HepG2 (cell line): ENCODE measurements at regions not wholly inside any gene's neighbourhood (a gene's known extent, or its start where the extent isn't known, plus 50 kb on each side); places are given as distances from the start of the nearest gene placed in this dataset.

Experiments
- ATAC-seq: fragments of 200-7000 bp; cut with Tn5 transposase; 3 replicates; pipeline ENCODE4 v1.9.1; 2020; ENCODE audit warnings: mild to moderate bottlenecking, moderate library complexity
- BruUV-seq: library from RNA; stranded (reverse); fragments of 400-500 nt; replicated peaks from 2 replicates; lab custom pipeline; 2021; lab: Mats Ljungman, UMichigan
- CTCF ChIA-PET: fragments of 300-600 bp; formaldehyde crosslinking; extraction: SDS; loops from one replicate; lab custom pipeline; 2021; ENCODE audit warnings: low total read pairs, inconsistent platforms, low intra/inter-chr PET ratio; lab: Yijun Ruan, JAX
- POLR2A ChIA-PET: fragments of 350-600 bp; sonication (Branson Sonifier 250); formaldehyde crosslinking; loops from one replicate; lab custom pipeline; 2020; ENCODE audit warnings: antibody characterized with exemption, inconsistent platforms; lab: Yijun Ruan, JAX
- DNase-seq: peaks from one replicate; pipeline ENCODE4 v3.0.0-alpha.2; 2015; ENCODE audit warnings: low spot score
- FAIRE-seq: peaks from 3 replicates; lab custom pipeline; 2011; peaks lifted over from hg19 to GRCh38; lab: Jason Lieb, UNC
- H2AFZ ChIP-seq: one replicate; pipeline ENCODE4 v1.6.1; 2011; ENCODE audit warnings: low read length, inconsistent platforms
- H3K27ac ChIP-seq: fragments of 300-600 bp; 3 replicates; pipeline ENCODE4 v1.8.0; 2011; ENCODE audit warnings: mixed run types, mild to moderate bottlenecking, mixed read lengths, low read length, inconsistent platforms; ENCODE audit not compliant: insufficient read depth; ENCODE audit errors: extremely low read length
- H3K27me3 ChIP-seq, 2 experiments: fragments of 200-600 bp in 1 of 2; 2 replicates in 1 of 2; 3 replicates in 1 of 2; pipeline versions ENCODE4 v1.6.0 to v1.8.0; 2011; ENCODE audit warnings: low read length in 2 of 2, mild to moderate bottlenecking in 2 of 2, moderate library complexity in 2 of 2, inconsistent platforms in 1 of 2; ENCODE audit not compliant: insufficient read depth in 2 of 2, control insufficient read depth in 1 of 2
- H3K36me3 ChIP-seq, 2 experiments: fragments of 200-600 bp in 1 of 2; replicated peaks in 1 of 2; 2 replicates in 1 of 2; 3 replicates in 1 of 2; pipeline versions ENCODE4 v1.5.1 to v1.8.0; 2011; ENCODE audit warnings: low read length in 2 of 2, inconsistent platforms in 1 of 2; ENCODE audit not compliant: insufficient read depth in 2 of 2, control insufficient read depth in 1 of 2
- H3K4me1 ChIP-seq: 2 replicates; pipeline ENCODE4 v1.5.1; 2012; ENCODE audit warnings: low read length, inconsistent platforms; ENCODE audit not compliant: insufficient read depth
- H3K4me2 ChIP-seq: 2 replicates; pipeline ENCODE4 v1.6.0; 2011; ENCODE audit warnings: low read depth, low read length, inconsistent platforms
- H3K4me3 ChIP-seq, 3 experiments: fragments of 200-600 bp in 1 of 3; sonication (generic), shearing (Covaris generic) in 1 of 3; replicated peaks in 1 of 3; 2 replicates each; pipeline ENCODE4 v1.5.1; 2011 to 2016; ENCODE audit warnings: low read length in 3 of 3, inconsistent platforms in 2 of 3, low read depth in 2 of 3, mild to moderate bottlenecking in 2 of 3, control low read depth in 1 of 3, mixed read lengths in 1 of 3; ENCODE audit not compliant: insufficient read depth in 1 of 3
- H3K79me2 ChIP-seq: one replicate; pipeline ENCODE4 v1.6.1; 2011; ENCODE audit warnings: low read length, inconsistent platforms; ENCODE audit not compliant: insufficient read depth
- H3K9ac ChIP-seq: 2 replicates; pipeline ENCODE4 v1.6.0; 2011; ENCODE audit warnings: mild to moderate bottlenecking, low read depth, low read length, inconsistent platforms; ENCODE audit not compliant: insufficient read depth
- H3K9me3 ChIP-seq: 2 replicates; pipeline ENCODE4 v1.5.1; 2012; ENCODE audit warnings: mild to moderate bottlenecking, low read length
- H4K20me1 ChIP-seq: 2 replicates; pipeline ENCODE4 v1.6.0; 2011; ENCODE audit warnings: inconsistent platforms, mild to moderate bottlenecking, low read length, moderate library complexity; ENCODE audit not compliant: insufficient read depth
- ATF6 ChIP-seq: sonication (generic); formaldehyde crosslinking; conservative IDR thresholded peaks from 2 replicates; pipeline ENCODE4 v1.4.0; 2020; ENCODE audit warnings: missing genetic modification reagents
- CENPX ChIP-seq: sonication (generic); formaldehyde crosslinking; IDR thresholded peaks from 2 replicates; pipeline ENCODE4 v1.9.0; 2021; ENCODE audit warnings: mild to moderate bottlenecking, missing genetic modification reagents, moderate library complexity
- CREBL2 ChIP-seq: sonication (generic); formaldehyde crosslinking; IDR thresholded peaks from 2 replicates; pipeline ENCODE4 v1.8.1; 2023; ENCODE audit warnings: missing genetic modification reagents, mild to moderate bottlenecking, borderline replicate concordance
- HNRNPK ChIP-seq: fragments of 200-400 bp; formaldehyde crosslinking; IDR thresholded peaks from 2 replicates; pipeline ENCODE4 v1.6.1; 2018; ENCODE audit warnings: low read length, low read depth, moderate library complexity, mild to moderate bottlenecking; ENCODE audit not compliant: poor library complexity, severe bottlenecking
- MEIS1 ChIP-seq: sonication (generic); formaldehyde crosslinking; IDR thresholded peaks from 2 replicates; pipeline ENCODE4 v1.9.0; 2021; ENCODE audit warnings: mild to moderate bottlenecking, missing genetic modification reagents, moderate library complexity, borderline replicate concordance
- MTA3 ChIP-seq: sonication (generic); formaldehyde crosslinking; IDR thresholded peaks from 2 replicates; pipeline ENCODE4 v1.4.0; 2020; ENCODE audit warnings: missing genetic modification reagents
- NR3C1 ChIP-seq: sonication (generic); formaldehyde crosslinking; IDR thresholded peaks from 2 replicates; pipeline ENCODE4 v1.4.0; 2020; ENCODE audit warnings: missing genetic modification reagents
- PAF1 ChIP-seq: IDR thresholded peaks from 2 replicates; pipeline ENCODE4 v1.6.1; 2016; ENCODE audit warnings: missing genetic modification reagents, missing compliant biosample characterization
- PAWR ChIP-seq: sonication (generic); formaldehyde crosslinking; IDR thresholded peaks from 2 replicates; pipeline ENCODE4 v1.4.0; 2020; ENCODE audit warnings: missing genetic modification reagents, mild to moderate bottlenecking, borderline replicate concordance
- PCBP1 ChIP-seq: fragments of 200-400 bp; formaldehyde crosslinking; IDR thresholded peaks from 2 replicates; pipeline ENCODE4 v1.6.1; 2017; ENCODE audit warnings: mild to moderate bottlenecking, low read depth, low read length, borderline replicate concordance
- PITX1 ChIP-seq: sonication (generic); formaldehyde crosslinking; IDR thresholded peaks from 2 replicates; pipeline ENCODE4 v1.5.1; 2020; ENCODE audit warnings: mild to moderate bottlenecking, missing genetic modification reagents
- PPARG ChIP-seq: conservative IDR thresholded peaks from 2 replicates; pipeline ENCODE4 v1.6.1; 2016; ENCODE audit warnings: missing biosample characterization, missing genetic modification reagents
- RELA ChIP-seq: sonication (generic); formaldehyde crosslinking; IDR thresholded peaks from 2 replicates; pipeline ENCODE4 v1.4.0; 2020; ENCODE audit warnings: missing genetic modification reagents
- STAT5B ChIP-seq: sonication (generic); formaldehyde crosslinking; IDR thresholded peaks from 2 replicates; pipeline ENCODE4 v1.4.0; 2020; ENCODE audit warnings: missing genetic modification reagents
- TBX3 ChIP-seq: fragments of 450-650 bp; IDR thresholded peaks from 2 replicates; pipeline ENCODE4 v1.6.1; 2017; ENCODE audit warnings: antibody characterized with exemption, mild to moderate bottlenecking, inconsistent platforms, borderline replicate concordance
- ZBTB7B ChIP-seq: sonication (generic); formaldehyde crosslinking; IDR thresholded peaks from 2 replicates; pipeline ENCODE4 v1.4.0; 2020; ENCODE audit warnings: missing genetic modification reagents
- ZFP41 ChIP-seq: sonication (generic); formaldehyde crosslinking; IDR thresholded peaks from 2 replicates; pipeline ENCODE4 v1.4.0; 2020; ENCODE audit warnings: mild to moderate bottlenecking, missing genetic modification reagents, borderline replicate concordance
- ZNF180 ChIP-seq: sonication (generic); formaldehyde crosslinking; IDR thresholded peaks from 2 replicates; pipeline ENCODE4 v1.4.0; 2020; ENCODE audit warnings: low read depth, missing genetic modification reagents, borderline replicate concordance
- ZNF24 ChIP-seq: fragments of 450-650 bp; IDR thresholded peaks from 2 replicates; pipeline ENCODE4 v1.6.1; 2017; ENCODE audit warnings: antibody characterized with exemption, mild to moderate bottlenecking
- ZNF343 ChIP-seq: sonication (generic); formaldehyde crosslinking; IDR thresholded peaks from 2 replicates; pipeline ENCODE4 v1.4.0; 2020; ENCODE audit warnings: mild to moderate bottlenecking, missing genetic modification reagents
- ZNF441 ChIP-seq: sonication (generic); formaldehyde crosslinking; IDR thresholded peaks from 2 replicates; pipeline ENCODE4 v1.7.0; 2021; ENCODE audit warnings: missing genetic modification reagents, borderline replicate concordance
- ZNF83 ChIP-seq: sonication (generic); formaldehyde crosslinking; IDR thresholded peaks from 2 replicates; pipeline ENCODE4 v1.4.0; 2020; ENCODE audit warnings: missing genetic modification reagents, mild to moderate bottlenecking, borderline replicate concordance
- WGBS: methylation state at CpG from one replicate; pipeline ENCODE4 v1.1.6; 2017; ENCODE audit warnings: low lambda C conversion rate; 5-methylcytosine and 5-hydroxymethylcytosine counted together
- in situ Hi-C: cut with HindIII; loops from 2 replicates; pipeline ENCODE4 v1.10.0; 2017; ENCODE audit warnings: low pct_unique_long_range_greater_than_20kb; ENCODE audit not compliant: extremely low pct_ligation_motif_present
- intact Hi-C: fragments of 100-400 bp; cut with micrococcal nuclease; formaldehyde crosslinking; loops from one replicate; pipeline ENCODE4 v1.10.0; 2022; ENCODE audit not compliant: unreplicated experiment
- TF ChIP-seq, protein P1 (sequence below): sonication (generic); formaldehyde crosslinking; IDR thresholded peaks from 2 replicates; pipeline ENCODE4 v1.4.0; 2020; ENCODE audit warnings: missing genetic modification reagents

GRCh38 chr3:145182196-145182911, 978.6 kb downstream of the PLOD2 start (continued):
- no peak for TF ChIP-seq ATF6 (CRISPR knock-in tag)
- TF ChIP-seq MEIS1 (CRISPR knock-in tag), result no peak
- TF ChIP-seq PAWR (CRISPR knock-in tag), result no peak
- TF ChIP-seq NR3C1 (CRISPR knock-in tag), result no peak
- no peak for TF ChIP-seq HNRNPK
- TF ChIP-seq ZFP41 (CRISPR knock-in tag), result no peak
- TF ChIP-seq ZNF441 (CRISPR knock-in tag), result no peak

GRCh38 chr3:145183261-145183660, 977.7 kb downstream of the PLOD2 start:
- no peak for FAIRE-seq
- CTCF ChIA-PET, result no interaction called here
- Histone ChIP-seq H3K79me2 (no peaks in the 10 kb centered on the region), H3K4me3 (no peak overlapping the region), H3K36me3 (no peaks in the 10 kb centered on the region), H3K9me3 (no peaks in the 10 kb centered on the region), H4K20me1 (no peaks in the 10 kb centered on the region), H3K9ac (no peak overlapping the region), H3K27me3 (no peaks in the 10 kb centered on the region), H3K27ac (no peak overlapping the region), H2AFZ (no peak overlapping the region), H3K4me2 (no peak overlapping the region), H3K4me1 (no peaks in the 10 kb centered on the region)
- BruUV-seq, result no TSS peak
- POLR2A ChIA-PET, result no interaction called here
- intact Hi-C loops, result no loop called here
- no peak for DNase-seq
- 1% methylated on average over 3 of the region's 3 CpGs for WGBS
- ATAC-seq, result no peak
- in situ Hi-C loops, result no loop called here
- no peak for TF ChIP-seq PCBP1
- no peak for TF ChIP-seq ZNF343 (CRISPR knock-in tag)
- TF ChIP-seq RELA, result no peak
- no peak for TF ChIP-seq PITX1 (CRISPR knock-in tag)
- TF ChIP-seq PAF1, result no peak
- no peak for TF ChIP-seq ZNF83 (CRISPR knock-in tag)
- no peak for TF ChIP-seq STAT5B
- TF ChIP-seq TBX3, result no peak
- TF ChIP-seq PPARG, result no peak
- TF ChIP-seq, protein P1, sequence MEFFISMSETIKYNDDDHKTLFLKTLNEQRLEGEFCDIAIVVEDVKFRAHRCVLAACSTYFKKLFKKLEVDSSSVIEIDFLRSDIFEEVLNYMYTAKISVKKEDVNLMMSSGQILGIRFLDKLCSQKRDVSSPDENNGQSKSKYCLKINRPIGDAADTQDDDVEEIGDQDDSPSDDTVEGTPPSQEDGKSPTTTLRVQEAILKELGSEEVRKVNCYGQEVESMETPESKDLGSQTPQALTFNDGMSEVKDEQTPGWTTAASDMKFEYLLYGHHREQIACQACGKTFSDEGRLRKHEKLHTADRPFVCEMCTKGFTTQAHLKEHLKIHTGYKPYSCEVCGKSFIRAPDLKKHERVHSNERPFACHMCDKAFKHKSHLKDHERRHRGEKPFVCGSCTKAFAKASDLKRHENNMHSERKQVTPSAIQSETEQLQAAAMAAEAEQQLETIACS (CRISPR knock-in tag), result no peak
- no peak for TF ChIP-seq CREBL2
- no peak for TF ChIP-seq CENPX (CRISPR knock-in tag)
- TF ChIP-seq MTA3 (CRISPR knock-in tag), result no peak
- TF ChIP-seq ZBTB7B (CRISPR knock-in tag), result no peak
- no peak for TF ChIP-seq ZNF180 (CRISPR knock-in tag)
- TF ChIP-seq ZNF24, result no peak
